GM19351 (cell line): ENCODE measurements at regions not wholly inside any gene's neighbourhood (a gene's known extent, or its start where the extent isn't known, plus 50 kb on each side); places are given as distances from the start of the nearest gene placed in this dataset.
"Not testable (repeated sequence)": the region's sequence is repeated elsewhere in the genome, so short reads cannot be mapped to it uniquely, and the experiment has no call there.

Experiments used
- ATAC-seq: cut with Tn5 transposase; IDR thresholded peaks from one replicate; pipeline ENCODE4 v1.9.1; 2021; ENCODE audit warnings: mild to moderate bottlenecking, moderate library complexity; ENCODE audit not compliant: unreplicated experiment

DNA sequence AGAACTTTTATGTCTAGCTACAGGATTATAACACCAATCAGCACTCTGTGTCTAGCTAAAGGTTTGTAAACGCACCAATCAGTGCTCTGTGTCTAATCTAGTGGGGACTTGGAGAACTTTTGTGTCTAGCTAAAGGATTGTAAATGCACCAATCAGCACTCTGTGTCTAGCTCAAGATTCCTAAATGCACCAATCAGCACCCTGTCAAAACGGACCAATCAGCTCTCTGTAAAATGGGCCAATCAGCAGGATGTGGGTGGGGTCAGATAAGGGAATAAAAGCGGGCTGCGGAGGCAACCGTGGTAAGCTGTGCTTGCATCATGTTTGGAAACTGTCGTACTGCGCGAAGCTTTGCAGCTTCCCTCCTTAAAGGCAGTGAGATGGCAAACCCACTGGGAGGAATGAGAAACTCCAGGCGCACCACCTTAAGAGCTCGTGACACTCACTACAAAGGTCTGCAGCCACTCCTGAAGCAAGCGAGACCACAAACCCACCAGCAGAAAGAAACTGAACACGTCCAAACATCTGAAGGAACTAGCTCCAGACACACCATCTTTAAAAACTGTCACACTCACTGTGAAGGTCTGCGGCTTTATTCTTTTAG lies 112.1 kb upstream of the DUSP22 start:
- ATAC-seq, result not testable (repeated sequence)

DNA sequence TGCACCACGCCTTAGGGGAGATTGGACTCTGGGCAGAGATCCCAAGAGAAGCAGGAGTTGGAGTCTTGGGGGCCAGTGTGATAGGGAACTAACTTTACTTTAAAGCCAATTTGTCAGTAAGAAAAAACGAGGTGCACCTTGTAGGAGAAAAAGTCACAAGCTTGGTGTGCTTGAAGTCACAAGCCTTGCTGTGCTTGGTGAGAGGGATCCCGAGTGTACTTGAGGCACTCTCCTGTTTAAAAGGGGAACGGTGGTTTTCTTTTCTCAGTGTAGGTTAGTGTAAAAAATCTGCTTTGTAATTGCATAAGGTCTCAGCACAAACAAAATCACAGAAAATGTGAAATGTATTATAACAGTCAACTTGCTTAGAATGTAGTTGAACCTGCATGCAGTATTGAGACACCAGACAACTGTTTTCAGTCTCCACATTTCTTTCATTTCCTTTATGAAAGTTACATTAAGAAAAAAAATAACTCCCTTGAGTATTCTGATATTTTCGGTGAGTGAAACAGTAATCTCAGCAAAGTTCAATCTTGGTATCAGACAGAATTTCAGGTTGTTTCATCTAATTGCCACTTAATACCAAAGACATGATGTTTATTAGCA lies 111.1 kb upstream of the DUSP22 start:
- ATAC-seq, result peak; percentile 71

DNA sequence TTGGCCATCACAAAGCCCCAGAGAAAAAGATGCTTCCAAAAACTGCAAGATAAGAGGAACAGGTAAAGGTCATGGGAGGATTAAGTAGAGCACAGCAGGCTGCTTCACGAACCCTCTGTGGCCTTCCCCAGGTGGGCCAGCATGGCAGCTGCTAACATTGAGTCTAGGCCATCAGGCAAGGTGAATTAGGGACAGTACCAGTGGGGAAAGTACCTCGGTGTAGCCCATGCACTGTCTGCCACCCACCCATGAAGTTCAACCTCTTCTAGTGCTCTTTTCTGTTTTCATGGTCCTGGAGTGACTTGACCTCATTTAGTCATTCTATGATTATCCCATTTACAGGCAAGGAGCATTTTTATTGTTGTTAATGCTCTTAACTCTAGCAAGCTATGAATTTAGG lies 108.6 kb upstream of the DUSP22 start:
- ATAC-seq, result peak; percentile 62

DNA sequence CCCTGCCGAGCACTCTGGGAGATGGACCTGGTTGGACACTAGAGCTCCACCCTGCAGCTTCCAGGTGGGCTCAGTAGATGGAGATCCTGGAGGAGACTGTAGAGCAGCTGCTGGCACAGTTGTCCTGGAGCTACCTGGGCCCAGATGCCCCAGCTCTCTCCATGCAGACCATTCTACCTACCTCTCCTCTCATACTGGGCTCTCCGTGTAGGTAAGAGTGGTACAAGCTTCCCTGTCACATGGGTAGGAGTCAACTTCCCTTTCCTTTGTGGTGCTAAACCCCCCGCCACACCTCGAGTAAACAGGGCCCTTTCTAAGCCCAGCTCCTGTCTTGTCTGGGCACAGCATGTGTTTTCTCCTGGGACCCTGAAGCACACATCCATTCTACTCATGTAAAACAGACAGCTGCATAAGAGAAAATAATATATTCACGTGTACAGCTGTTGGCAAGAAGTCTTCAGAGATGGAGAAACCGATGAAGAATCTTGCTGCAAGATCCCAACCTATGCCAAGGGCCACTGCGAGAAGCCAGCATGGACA lies 108.1 kb upstream of the DUSP22 start:
- no peak for ATAC-seq

DNA sequence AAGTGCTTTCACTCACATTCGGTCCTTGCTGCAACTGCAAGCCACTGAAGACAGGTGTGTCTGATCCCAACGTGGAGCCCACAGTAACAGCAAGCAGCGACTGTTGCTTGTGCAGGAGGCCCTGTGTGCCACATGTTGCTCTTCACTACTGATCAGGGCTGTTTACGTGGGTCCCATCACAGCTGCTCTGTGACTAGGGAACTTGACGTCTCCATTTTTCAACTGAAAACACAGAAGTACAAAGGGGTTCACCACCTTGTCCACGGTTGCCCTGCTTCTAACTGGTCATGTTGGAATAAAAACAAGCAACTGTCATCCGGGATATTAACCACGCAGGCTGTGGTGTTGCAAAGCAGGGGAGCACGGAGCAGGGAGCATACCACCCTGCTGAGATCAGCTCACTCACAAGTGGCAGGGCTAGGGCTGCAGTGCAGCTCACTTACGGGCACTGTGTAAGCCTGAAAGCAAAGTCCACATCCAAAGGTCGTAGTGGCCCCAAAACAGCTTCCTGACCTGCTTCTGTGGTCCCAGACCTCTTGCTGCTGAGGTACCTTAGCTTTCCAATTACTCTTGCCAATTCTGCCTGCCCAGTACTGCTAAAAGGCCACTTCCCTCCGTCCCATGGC lies 105.8 kb upstream of the DUSP22 start:
- no peak for ATAC-seq

DNA sequence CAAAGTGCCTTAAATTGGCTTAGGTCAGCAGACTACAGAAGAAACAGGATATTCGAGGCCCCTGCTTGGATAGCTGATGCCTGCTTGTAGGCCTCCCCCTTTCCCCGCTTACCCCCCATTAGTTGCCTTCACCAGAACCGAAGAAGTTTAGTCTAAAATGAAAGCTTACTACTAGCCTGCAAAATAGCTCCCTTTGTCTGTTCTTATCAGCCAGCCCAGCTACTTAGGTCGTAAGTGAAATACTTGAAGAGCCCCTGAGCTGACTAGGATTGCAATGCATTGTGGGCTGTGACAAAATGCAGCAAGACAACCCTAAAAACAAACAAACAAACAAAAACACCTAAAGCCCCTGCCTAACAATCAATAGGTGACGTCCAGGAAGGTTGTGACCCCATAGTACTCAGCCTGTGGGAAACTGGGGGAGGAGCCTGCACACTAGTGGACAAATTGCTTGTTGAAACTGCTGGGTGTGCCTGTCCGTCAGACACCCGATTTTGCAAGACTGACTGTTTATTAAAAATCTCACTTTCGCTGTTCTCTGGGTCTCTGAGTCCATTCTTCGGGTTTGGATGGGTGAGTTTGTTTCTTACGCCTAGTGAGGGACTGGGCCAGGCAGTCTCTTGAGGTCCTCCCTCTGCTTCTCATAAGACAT lies 105.0 kb upstream of the DUSP22 start:
- no peak for ATAC-seq

DNA sequence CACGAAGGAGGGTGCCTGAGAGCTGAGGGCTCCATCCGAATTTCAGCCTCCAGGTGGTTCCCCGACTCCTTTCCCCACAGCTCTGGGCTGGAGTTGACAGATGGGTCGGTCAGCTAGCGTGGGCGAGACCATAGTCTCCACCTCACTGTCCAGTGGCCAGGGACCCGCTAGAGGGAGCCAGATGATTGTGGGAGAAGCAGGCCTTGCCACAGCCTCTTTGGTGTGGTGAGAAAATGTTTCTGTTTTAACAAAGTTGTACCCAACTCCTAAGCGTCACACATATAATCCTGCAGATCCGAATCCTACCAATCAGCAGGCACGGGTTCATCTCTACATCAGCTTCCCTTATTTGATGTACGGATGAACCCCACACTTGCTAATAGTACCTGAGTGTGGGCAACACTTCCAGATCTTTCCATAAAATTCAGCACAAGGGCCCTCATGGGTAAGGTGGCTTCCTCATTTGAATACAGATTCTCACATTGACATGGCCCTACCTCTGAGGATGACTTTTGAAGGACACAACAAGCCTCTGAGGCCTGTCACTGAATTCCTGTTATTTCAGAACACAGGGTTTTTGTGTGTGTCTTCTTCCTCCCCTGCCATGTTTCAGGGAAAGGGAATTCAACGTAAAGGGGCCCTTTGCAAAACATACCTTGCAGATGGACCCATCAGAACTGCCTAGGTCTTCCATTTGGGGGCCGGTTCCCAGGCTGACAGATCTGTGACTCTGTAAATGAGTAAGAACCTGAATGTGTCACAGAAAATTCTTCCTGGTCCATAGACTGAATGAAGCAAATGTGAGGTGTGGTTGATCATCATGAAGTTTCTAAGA lies 103.2 kb upstream of the DUSP22 start:
- peak; percentile 80 for ATAC-seq

DNA sequence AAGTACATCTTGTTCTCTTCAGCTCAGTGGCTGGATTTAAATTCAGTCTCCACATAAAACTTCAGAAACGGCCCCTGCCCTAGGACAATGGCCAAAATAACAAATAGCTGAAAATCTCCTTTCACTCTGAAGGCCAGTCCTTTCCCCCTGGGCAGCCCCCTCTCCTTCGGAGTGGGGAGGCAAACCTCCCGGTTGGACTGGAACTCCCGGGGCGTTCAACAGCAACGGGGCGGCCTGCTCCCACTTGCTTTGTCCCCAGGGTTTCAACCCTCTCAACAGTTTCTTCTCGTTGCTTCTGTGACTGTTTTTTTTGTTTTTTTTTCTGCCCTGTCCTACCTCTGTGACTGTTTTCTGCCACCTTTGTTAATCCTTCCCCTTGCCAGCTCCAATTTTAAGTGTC lies 102.6 kb upstream of the DUSP22 start:
- no peak for ATAC-seq

DNA sequence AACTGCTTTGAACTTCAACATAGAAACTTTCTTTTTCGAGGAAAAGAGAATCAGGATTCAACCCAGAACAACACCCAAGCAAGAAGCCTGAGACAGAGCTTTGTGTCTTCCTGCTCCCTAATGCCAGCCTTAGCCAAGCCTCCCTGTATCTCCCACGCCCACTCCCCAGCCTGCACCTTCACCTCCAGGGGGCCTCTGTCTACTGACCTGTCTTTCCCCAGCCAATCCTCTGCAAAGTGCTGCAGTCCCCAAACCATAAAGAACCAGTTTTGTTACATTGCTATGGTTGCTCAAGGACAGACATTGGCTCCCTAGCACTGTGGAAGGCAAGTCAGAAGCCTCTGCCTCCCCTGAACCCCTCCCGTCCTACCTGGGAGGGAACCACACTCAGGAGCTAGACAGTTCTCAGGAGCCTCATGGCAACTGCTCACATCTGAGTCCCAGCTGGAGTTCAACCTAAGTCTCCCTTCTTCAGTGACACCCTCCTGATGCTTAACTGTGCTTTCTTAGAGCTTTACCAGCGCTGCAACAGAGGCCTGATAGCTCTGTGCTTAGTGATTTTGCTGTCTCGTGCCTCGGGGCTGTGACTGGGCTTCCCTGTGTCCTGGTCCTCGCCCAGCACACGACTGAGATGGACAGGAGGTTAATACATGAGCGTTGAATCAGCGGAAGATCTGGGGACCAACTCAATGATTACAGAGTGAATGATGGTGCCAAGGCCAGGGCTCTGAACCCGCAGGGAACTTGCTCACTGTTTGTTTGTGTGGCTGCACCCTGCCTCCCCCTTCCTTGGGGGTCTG lies 101.5 kb upstream of the DUSP22 start:
- ATAC-seq, result no peak

DNA sequence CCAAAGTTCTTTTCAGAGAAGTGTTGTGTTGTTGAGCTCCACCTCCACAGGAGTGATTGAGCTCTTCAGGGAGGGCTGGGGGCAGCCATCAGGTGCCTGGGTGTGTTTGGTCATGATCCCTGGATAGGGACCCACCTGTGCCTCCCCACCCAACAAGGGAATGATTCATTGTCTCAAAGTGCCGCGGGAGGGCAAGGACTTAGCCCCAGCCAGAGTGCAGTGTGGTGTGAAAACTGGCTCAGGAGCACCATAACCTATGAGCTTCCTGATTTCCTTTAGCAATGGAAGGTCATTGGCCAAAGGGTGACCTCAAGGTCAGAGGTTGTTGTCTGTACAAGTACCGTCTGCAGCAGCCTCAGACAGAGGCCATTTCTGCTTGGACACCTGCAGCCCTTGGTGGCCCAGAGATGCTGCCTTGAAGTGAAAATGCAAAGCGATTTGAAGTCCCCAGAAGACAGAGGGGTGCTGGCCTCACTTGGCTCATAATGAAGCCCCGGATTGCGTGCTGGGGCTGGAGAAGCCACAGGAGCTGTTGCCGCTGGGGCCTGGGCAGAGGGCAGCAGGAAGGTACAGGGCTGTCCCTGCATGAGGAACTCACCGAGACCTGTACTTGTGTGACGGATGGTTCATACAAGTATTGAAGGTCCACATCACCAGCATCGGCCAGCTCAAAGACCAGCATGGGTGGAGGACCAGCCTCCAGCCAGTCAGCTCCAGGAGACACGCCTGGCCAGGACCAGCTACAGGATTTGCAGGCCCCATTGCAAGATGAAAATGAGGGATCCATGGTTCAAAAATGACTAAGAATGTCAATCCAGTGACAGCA lies 100.6 kb upstream of the DUSP22 start:
- ATAC-seq, result no peak

DNA sequence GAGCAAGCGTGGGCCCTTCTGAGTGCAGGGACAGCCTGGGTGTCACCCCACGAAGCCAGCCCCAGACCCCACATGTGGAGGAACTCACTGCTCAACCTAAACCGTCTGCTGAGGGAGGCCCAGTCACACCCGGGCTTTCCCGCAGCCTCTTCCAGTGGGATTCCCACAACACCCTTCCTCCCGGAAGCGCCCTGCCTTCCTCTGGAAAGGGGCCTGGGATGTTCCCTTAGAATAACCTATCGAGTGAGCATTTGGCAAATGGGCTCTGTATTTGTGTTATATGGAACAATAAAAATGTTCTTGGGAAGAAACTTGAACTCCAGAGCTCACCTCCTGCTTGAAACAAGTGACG lies 100.0 kb upstream of the DUSP22 start:
- ATAC-seq, result no peak

DNA sequence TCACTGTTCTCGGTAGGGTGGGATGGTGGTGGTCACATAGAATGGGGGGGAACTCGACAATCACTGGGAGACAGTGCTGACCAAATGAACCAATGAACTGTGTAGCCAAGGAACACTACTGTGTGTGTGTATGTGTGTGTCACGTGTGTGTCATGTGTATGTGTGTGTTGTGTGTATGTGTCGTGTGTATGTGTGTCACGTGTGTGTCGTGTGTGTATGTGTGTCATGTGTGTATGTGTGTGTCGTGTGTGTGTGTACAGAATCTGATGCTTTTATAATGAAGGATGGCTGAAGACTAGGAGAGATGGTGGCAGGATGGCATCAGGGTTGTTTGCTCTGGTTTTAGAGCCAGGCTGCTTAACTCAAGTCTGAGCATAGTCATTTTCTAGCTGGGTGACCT lies 99.1 kb upstream of the DUSP22 start:
- ATAC-seq, result no peak

DNA sequence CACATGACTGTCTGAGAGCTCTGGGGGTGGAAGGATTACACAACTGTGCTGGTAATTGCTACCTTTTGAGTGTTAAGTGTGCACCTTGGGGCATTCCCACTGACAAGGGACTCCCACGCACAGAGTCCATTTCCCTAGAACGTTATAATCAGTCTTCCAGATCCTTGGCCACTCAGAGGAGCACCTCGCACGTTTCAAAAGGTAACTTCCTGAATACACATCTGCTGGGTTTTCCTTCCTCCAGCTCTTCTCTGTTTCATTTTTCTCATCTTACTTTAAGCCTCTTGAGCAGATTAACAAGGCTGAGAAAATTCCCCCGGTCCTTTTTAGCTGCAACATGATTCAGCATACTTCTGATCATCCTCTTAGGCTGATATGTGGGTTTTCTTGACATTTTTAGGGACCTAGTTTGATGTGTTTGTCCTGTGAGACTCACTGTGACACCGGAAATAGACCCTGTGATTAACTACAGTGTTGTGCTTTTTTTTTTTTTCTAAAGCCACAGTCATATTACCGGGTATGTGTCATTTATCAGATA lies 98.4 kb upstream of the DUSP22 start:
- ATAC-seq, result no peak

DNA sequence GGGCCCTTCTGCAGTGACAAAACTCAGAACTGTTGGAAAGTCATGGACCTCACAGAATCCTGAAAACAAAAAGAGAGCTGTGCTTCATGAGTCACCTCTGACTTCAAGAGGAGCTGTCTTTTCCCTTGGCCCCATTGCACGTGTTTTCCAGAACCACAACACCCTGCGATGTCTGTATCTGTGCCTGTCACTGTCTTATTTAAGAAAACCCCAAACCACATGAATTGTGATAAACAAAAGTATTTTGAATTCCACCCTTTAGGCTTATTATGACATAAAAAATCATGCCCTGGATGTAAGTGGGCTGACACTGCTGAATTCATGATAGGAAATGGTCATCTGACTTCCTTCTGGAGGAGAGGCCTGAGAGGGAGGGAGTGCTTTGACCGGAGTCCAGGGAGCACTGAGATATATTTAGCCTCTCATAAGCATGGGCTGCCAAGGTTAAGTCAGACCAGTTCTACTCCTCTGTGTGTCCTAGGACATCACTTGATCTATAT lies 96.4 kb upstream of the DUSP22 start:
- no peak for ATAC-seq

DNA sequence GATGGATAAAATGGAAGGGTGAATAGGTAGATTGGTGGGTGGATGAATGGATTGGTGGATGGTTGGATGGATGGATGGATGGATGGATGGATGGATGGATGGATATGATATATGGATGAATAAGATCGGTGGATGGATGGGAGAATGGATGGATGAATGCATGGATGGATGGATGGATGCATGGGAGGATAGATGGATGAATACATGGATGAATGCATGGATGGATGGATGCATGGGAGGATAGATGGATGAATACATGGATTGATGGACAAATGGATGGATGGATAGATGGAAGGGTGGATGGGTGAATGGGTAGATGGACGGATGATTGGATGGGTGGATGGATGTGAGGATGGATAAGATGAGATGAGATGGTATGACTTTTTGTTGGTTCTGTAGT lies 95.7 kb upstream of the DUSP22 start:
- ATAC-seq, result no peak

DNA sequence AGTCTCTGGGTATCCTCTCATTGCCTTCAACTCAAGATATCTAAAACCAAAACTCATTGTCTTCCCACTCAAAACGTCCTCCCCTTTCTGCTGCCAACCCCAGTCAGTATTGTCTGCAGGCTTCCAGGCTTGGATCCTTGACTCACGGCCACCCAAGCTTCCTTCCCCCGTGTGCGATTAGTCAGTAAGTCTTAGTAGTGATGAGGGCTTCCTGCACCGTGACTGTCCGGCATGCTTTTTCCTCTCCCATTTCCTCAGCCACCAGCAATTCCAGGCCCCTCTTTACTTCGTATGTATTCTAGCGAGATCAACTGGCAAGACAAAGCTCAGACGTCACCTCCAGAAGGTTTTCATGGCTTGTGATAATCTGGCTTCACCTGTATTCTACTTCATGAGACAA lies 88.6 kb upstream of the DUSP22 start:
- no peak for ATAC-seq

DNA sequence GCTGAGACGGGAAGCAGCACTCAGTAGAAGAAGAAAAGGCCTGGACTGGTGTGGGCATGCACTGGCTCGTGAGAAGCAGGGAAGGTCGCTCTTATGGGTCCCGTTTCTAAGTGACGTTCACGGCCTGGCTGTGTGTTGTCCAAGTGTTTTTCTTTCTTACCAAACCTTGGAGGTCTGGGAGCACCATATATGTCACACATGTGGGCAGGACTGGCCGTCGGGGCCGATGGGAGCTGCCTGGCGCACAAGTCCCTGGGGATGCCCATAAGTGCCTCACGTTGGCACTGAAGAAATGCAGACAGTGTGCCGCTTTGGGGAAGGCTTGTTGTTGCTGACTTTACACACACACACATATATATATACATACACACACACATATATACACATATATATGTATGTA lies 86.0 kb upstream of the DUSP22 start:
- no peak for ATAC-seq

DNA sequence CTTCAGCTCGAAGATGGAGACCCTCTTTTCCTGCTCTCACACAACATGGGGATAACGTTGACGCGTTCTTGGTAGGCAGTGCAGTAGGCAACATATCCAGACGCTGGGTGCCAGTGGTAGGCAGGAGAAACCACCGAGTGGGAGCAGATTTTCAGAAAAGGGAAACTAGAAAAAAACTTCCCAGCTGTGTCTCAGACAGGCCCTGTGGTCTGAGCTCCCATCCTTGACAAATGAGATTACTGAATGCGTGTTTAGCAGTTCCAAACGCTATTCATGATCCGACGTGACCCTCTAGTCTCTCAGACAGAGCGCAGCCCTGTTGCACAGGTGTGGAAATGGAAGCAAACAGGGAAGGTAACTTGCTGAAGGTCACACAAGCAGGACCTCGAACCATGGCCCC lies 83.9 kb upstream of the DUSP22 start:
- ATAC-seq, result no peak

DNA sequence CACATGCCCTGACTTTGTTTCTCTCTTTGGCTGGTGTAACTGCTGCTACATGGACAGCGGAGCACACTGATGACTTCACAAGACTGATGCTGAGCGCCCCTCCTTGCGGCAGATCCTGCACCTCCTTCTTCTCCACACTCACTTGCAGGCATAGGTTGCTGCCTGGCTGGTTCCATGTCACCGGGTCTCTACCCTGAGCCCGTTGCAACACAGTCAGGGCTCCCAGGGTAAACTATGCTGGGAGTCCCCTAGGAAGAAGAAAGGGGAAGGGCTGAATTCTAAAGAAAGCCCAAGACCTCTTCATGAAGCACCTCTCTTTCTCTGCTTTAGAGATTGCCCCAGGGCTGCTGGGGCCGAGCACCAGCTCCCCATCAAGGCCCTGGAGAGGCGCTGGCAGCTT lies 83.3 kb upstream of the DUSP22 start:
- no peak for ATAC-seq
